ENCODE measurements at regions not wholly inside any gene's neighbourhood (a gene's known extent, or its start where the extent isn't known, plus 50 kb on each side); places are given as distances from the start of the nearest gene placed in this dataset.

DNA sequence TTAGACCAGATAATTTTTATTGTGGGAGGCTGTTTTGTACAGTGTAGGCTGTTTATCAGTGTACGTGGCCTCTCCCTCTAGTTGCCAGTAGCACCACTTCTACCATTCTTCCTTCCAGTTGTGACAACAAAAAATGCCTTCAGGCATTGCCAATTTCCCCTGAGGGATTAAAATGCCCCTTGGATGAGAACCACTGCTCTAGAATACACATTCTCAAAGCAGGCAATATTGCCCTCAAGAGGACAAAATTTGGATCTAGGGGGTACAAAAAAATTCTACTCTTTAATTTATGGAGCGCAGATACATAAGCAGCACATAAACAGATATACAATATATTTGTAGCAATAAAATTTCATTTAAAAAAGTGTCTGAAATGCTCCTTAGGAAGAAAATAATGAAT is 674.6 kb downstream of the PTPRC start:
- Histone ChIP-seq H3K9me3 (ENCODE audit: low read length) (no peaks in the 10 kb centered on the region), H3K36me3 (ENCODE audit: insufficient read depth, low read length) (no peaks in the 10 kb centered on the region), H3K27ac (ENCODE audit: low read depth, low read length) (no peak overlapping the region), H3K4me3 (ENCODE audit: low read length) (no peak overlapping the region), H3K4me1 (ENCODE audit: insufficient read depth, low read length) (no peaks in the 10 kb centered on the region), H3K27me3 (ENCODE audit: insufficient read depth, low read length, poor library complexity, severe bottlenecking) (no peaks in the 10 kb centered on the region)
- POLR2A ChIA-PET = no interaction called here
- CTCF ChIA-PET = no interaction called here
- DNase-seq = no peak
- no peaks in the 10 kb centered on the region for H3K9me3 Mint-ChIP-seq
- no peak overlapping the region for H3K4me3 Mint-ChIP-seq
- H3K27me3 Mint-ChIP-seq = peaks cover 2 to 32% of the 10 kb centered on the region in 2 donors
- H3K27ac Mint-ChIP-seq = no peak overlapping the region
- H3K36me3 Mint-ChIP-seq = no peaks in the 10 kb centered on the region
- peaks cover 0 to under 1% (median 0%) of the 10 kb centered on the region in 3 donors for H3K4me1 Mint-ChIP-seq

- no peaks in the 10 kb centered on the region for H3K27me3 ChIP-seq (ENCODE audit: insufficient read depth, low read length, poor library complexity, severe bottlenecking)
- POLR2A ChIA-PET = no interaction called here
- no peak for DNase-seq
- H3K4me3 ChIP-seq (ENCODE audit: low read length) = no peak overlapping the region
- H3K4me3 Mint-ChIP-seq = no peak overlapping the region
- no peaks in the 10 kb centered on the region for H3K4me1 Mint-ChIP-seq
- no peaks in the 10 kb centered on the region for H3K36me3 Mint-ChIP-seq
- no peaks in the 10 kb centered on the region for H3K9me3 ChIP-seq (ENCODE audit: low read length)
- H3K27me3 Mint-ChIP-seq = peaks cover 0 to 22% of the 10 kb centered on the region in 2 donors
- CTCF ChIA-PET = no interaction called here
- no peaks in the 10 kb centered on the region for H3K36me3 ChIP-seq (ENCODE audit: insufficient read depth, low read length)
- H3K4me1 ChIP-seq (ENCODE audit: insufficient read depth, low read length) = no peaks in the 10 kb centered on the region
- no peak overlapping the region for H3K27ac Mint-ChIP-seq
- H3K27ac ChIP-seq (ENCODE audit: low read depth, low read length) = no peak overlapping the region
- no peaks in the 10 kb centered on the region for H3K9me3 Mint-ChIP-seq
These were observed 680.5 kb downstream of the PTPRC start for GRCh38 chr1:199319341-199319740.

- no peaks in the 10 kb centered on the region for H3K4me1 ChIP-seq (ENCODE audit: insufficient read depth, low read length)
- ChIA-PET CTCF (no interaction called here), POLR2A (interaction anchor here (0.6 kb wide), 1 partner anchor 28 kb away, joined by 5 read pairs; no protein-coding TSS in a partner anchor)
- peaks cover 1 to 22% of the 10 kb centered on the region in 2 donors for H3K27me3 Mint-ChIP-seq
- no peaks in the 10 kb centered on the region for H3K9me3 ChIP-seq (ENCODE audit: low read length)
- no peaks in the 10 kb centered on the region for H3K4me1 Mint-ChIP-seq
- no peak for DNase-seq
- H3K9me3 Mint-ChIP-seq = peaks cover 0 to 6% (median 3%) of the 10 kb centered on the region in 5 donors
- no peak overlapping the region for H3K4me3 Mint-ChIP-seq
- no peaks in the 10 kb centered on the region for H3K36me3 ChIP-seq (ENCODE audit: insufficient read depth, low read length)
- no peaks in the 10 kb centered on the region for H3K27me3 ChIP-seq (ENCODE audit: insufficient read depth, low read length, poor library complexity, severe bottlenecking)
- H3K4me3 ChIP-seq (ENCODE audit: low read length) = no peak overlapping the region
- no peak overlapping the region for H3K27ac ChIP-seq (ENCODE audit: low read depth, low read length)
- H3K36me3 Mint-ChIP-seq = no peaks in the 10 kb centered on the region
- no peak overlapping the region for H3K27ac Mint-ChIP-seq
These were observed 683.4 kb downstream of the PTPRC start for GRCh38 chr1:199322278-199322677.

DNA sequence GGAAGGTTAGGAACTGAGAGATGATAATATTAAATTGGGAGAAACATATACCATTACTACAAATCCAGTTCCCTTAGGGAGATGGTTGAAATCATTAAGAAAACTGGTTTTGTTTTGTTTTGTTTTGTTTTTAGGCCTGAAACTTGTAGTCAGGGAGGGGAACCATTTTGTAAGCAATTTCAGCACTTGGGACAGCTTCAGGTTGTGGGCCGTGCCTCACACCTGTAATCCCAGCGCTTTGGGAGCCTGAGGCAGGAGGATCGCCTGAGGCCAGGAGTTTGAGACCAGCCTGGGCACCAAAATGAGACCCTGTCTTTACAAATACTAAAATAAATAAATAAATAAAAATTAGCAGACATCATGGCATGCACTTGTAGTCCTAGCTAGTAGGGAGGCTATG is 694.3 kb upstream of the NR5A2 start:
- ChIA-PET POLR2A (no interaction called here), CTCF (no interaction called here)
- Histone ChIP-seq H3K4me3 (ENCODE audit: low read length) (no peak overlapping the region), H3K36me3 (ENCODE audit: insufficient read depth, low read length) (no peaks in the 10 kb centered on the region), H3K27ac (ENCODE audit: low read depth, low read length) (no peak overlapping the region), H3K27me3 (ENCODE audit: insufficient read depth, low read length, poor library complexity, severe bottlenecking) (no peaks in the 10 kb centered on the region), H3K4me1 (ENCODE audit: insufficient read depth, low read length) (no peaks in the 10 kb centered on the region), H3K9me3 (ENCODE audit: low read length) (no peaks in the 10 kb centered on the region)
- DNase-seq = no peak
- H3K27ac Mint-ChIP-seq = no peak overlapping the region
- no peaks in the 10 kb centered on the region for H3K36me3 Mint-ChIP-seq
- H3K27me3 Mint-ChIP-seq = peaks cover 5 to 18% of the 10 kb centered on the region in 2 donors
- H3K4me1 Mint-ChIP-seq = no peaks in the 10 kb centered on the region
- no peak overlapping the region for H3K4me3 Mint-ChIP-seq
- no peaks in the 10 kb centered on the region for H3K9me3 Mint-ChIP-seq

DNA sequence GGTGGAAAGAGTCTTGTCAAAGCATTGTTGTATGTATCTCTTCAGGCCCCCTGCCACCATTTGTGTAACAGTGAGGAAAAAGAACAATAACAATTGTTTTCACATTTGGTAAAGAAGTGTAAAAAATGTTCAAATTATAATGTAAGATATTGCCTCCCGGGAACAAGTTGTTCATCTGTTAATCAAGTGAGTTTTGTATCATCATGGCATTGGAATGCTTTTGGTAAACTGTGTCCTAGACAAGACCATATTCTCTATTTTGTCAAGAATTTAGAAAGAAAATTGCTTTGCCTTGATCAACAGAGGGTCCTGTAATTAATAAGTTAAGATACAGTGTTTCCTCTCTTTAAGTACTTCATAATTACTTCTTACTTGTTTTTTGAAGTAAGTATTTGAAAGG is 692.0 kb upstream of the NR5A2 start:
- H3K4me1 Mint-ChIP-seq = no peaks in the 10 kb centered on the region
- no peak overlapping the region for H3K4me3 Mint-ChIP-seq
- Histone ChIP-seq H3K27ac (ENCODE audit: low read depth, low read length) (no peak overlapping the region), H3K4me3 (ENCODE audit: low read length) (no peak overlapping the region), H3K9me3 (ENCODE audit: low read length) (no peaks in the 10 kb centered on the region), H3K4me1 (ENCODE audit: insufficient read depth, low read length) (no peaks in the 10 kb centered on the region), H3K27me3 (ENCODE audit: insufficient read depth, low read length, poor library complexity, severe bottlenecking) (no peaks in the 10 kb centered on the region), H3K36me3 (ENCODE audit: insufficient read depth, low read length) (no peaks in the 10 kb centered on the region)
- H3K27ac Mint-ChIP-seq = no peak overlapping the region
- peaks cover 13 to 35% of the 10 kb centered on the region in 2 donors for H3K27me3 Mint-ChIP-seq
- ChIA-PET CTCF (no interaction called here), POLR2A (no interaction called here)
- no peaks in the 10 kb centered on the region for H3K36me3 Mint-ChIP-seq
- no peaks in the 10 kb centered on the region for H3K9me3 Mint-ChIP-seq
- DNase-seq = no peak

- Mint-ChIP-seq H3K27me3 (peaks cover 13 to 40% of the 10 kb centered on the region in 2 donors), H3K36me3 (no peaks in the 10 kb centered on the region), H3K27ac (no peak overlapping the region), H3K9me3 (no peaks in the 10 kb centered on the region), H3K4me3 (no peak overlapping the region), H3K4me1 (no peaks in the 10 kb centered on the region)
- Histone ChIP-seq H3K9me3 (ENCODE audit: low read length) (no peaks in the 10 kb centered on the region), H3K27me3 (ENCODE audit: insufficient read depth, low read length, poor library complexity, severe bottlenecking) (no peaks in the 10 kb centered on the region), H3K36me3 (ENCODE audit: insufficient read depth, low read length) (no peaks in the 10 kb centered on the region), H3K4me1 (ENCODE audit: insufficient read depth, low read length) (no peaks in the 10 kb centered on the region), H3K27ac (ENCODE audit: low read depth, low read length) (no peak overlapping the region), H3K4me3 (ENCODE audit: low read length) (no peak overlapping the region)
- POLR2A ChIA-PET = no interaction called here
- no peak for DNase-seq
- CTCF ChIA-PET = no interaction called here
These were observed 690.5 kb upstream of the NR5A2 start for GRCh38 chr1:199336745-199337640.

- ChIA-PET CTCF (no interaction called here), POLR2A (no interaction called here)
- Histone ChIP-seq H3K27ac (ENCODE audit: low read depth, low read length) (no peak overlapping the region), H3K9me3 (ENCODE audit: low read length) (no peaks in the 10 kb centered on the region), H3K27me3 (ENCODE audit: insufficient read depth, low read length, poor library complexity, severe bottlenecking) (no peaks in the 10 kb centered on the region), H3K4me1 (ENCODE audit: insufficient read depth, low read length) (no peaks in the 10 kb centered on the region), H3K36me3 (ENCODE audit: insufficient read depth, low read length) (no peaks in the 10 kb centered on the region), H3K4me3 (ENCODE audit: low read length) (no peak overlapping the region)
- Mint-ChIP-seq H3K4me1 (no peaks in the 10 kb centered on the region), H3K36me3 (no peaks in the 10 kb centered on the region), H3K27ac (no peak overlapping the region), H3K4me3 (no peak overlapping the region), H3K27me3 (peaks cover 13 to 40% of the 10 kb centered on the region in 2 donors), H3K9me3 (peaks cover 0 to 5% (median 0%) of the 10 kb centered on the region in 5 donors)
- no peak for DNase-seq
These were observed 688.8 kb upstream of the NR5A2 start for GRCh38 chr1:199338760-199339159.

GRCh38 chr1:199352351-199352750 is 675.2 kb upstream of the NR5A2 start:
- no peak overlapping the region for H3K27ac ChIP-seq (ENCODE audit: low read depth, low read length)
- H3K9me3 ChIP-seq (ENCODE audit: low read length) = no peaks in the 10 kb centered on the region
- no peak overlapping the region for H3K4me3 ChIP-seq (ENCODE audit: low read length)
- Mint-ChIP-seq H3K4me3 (no peak overlapping the region), H3K9me3 (peaks cover 0 to 9% (median 3%) of the 10 kb centered on the region in 5 donors), H3K27me3 (peaks cover 10 to 30% of the 10 kb centered on the region in 2 donors), H3K36me3 (peaks cover 0 to 3% (median 0%) of the 10 kb centered on the region in 3 donors), H3K4me1 (no peaks in the 10 kb centered on the region), H3K27ac (no peak overlapping the region)
- CTCF ChIA-PET = no interaction called here
- no peaks in the 10 kb centered on the region for H3K4me1 ChIP-seq (ENCODE audit: insufficient read depth, low read length)
- no peak for DNase-seq
- no peaks in the 10 kb centered on the region for H3K36me3 ChIP-seq (ENCODE audit: insufficient read depth, low read length)
- H3K27me3 ChIP-seq (ENCODE audit: insufficient read depth, low read length, poor library complexity, severe bottlenecking) = no peaks in the 10 kb centered on the region
- POLR2A ChIA-PET = no interaction called here

Data from CD8-positive, alpha-beta memory T cell (primary cell).